Endothelial cell of umbilical vein (primary cell): ENCODE measurements at regions not wholly inside any gene's neighbourhood (a gene's known extent, or its start where the extent isn't known, plus 50 kb on each side); places are given as distances from the start of the nearest gene placed in this dataset.

Source experiments
- BruUV-seq: library from RNA; stranded (reverse); fragments of 400-500 nt; replicated peaks from 2 replicates; lab custom pipeline; 2021; lab: Mats Ljungman, UMichigan
- CTCF ChIA-PET: fragments of 300-600, 350-600 bp; sonication (Branson Sonifier 250); formaldehyde crosslinking; loops from one replicate; lab custom pipeline; 2021; ENCODE audit warnings: antibody characterized with exemption, inconsistent platforms; lab: Charles Lee
- POLR2A ChIA-PET: fragments of 300-600, 350-600 bp; sonication (Branson Sonifier 250); formaldehyde crosslinking; loops from one replicate; lab custom pipeline; 2021; ENCODE audit warnings: antibody characterized with exemption, inconsistent platforms; lab: Charles Lee
- DNase-seq: peaks from one replicate; pipeline ENCODE4 v3.0.0-alpha.2; 2011; ENCODE audit warnings: low read depth, low spot score
- FAIRE-seq: peaks from 2 replicates; lab custom pipeline; 2011; peaks lifted over from hg19 to GRCh38; lab: Jason Lieb, UNC
- H2AFZ ChIP-seq: 2 replicates; pipeline ENCODE4 v1.6.0; 2012; ENCODE audit warnings: low read depth, low read length, control low read depth, inconsistent platforms
- H3K27ac ChIP-seq: 2 replicates; pipeline ENCODE4 v1.5.1; 2011; ENCODE audit warnings: low read depth, mild to moderate bottlenecking, control low read depth, low read length, moderate library complexity; ENCODE audit not compliant: insufficient read depth
- H3K27me3 ChIP-seq, 2 experiments: 2 replicates each; pipeline versions ENCODE4 v1.6.0 to v1.6.1; 2011; ENCODE audit warnings: low read length in 2 of 2, mixed read lengths in 1 of 2; ENCODE audit not compliant: control insufficient read depth in 2 of 2, insufficient read depth in 2 of 2
- H3K36me3 ChIP-seq, 2 experiments: 2 replicates in 1 of 2; 3 replicates in 1 of 2; pipeline ENCODE4 v1.5.1; 2011; ENCODE audit warnings: low read length in 2 of 2, mild to moderate bottlenecking in 1 of 2, moderate library complexity in 1 of 2; ENCODE audit not compliant: control insufficient read depth in 2 of 2, insufficient read depth in 2 of 2; ENCODE audit errors: extremely low read depth in 1 of 2
- H3K4me1 ChIP-seq: 3 replicates; pipeline ENCODE4 v1.5.1; 2011; ENCODE audit warnings: mild to moderate bottlenecking, low read length; ENCODE audit not compliant: control insufficient read depth, insufficient read depth; ENCODE audit errors: extremely low read depth
- H3K4me2 ChIP-seq: 2 replicates; pipeline ENCODE4 v1.6.1; 2011; ENCODE audit warnings: low read length, control low read depth, mixed read lengths; ENCODE audit not compliant: insufficient read depth
- H3K4me3 ChIP-seq, 3 experiments: fragments of 200-600 bp in 1 of 3; sonication (generic), shearing (Covaris generic) in 1 of 3; replicated peaks in 1 of 3; 2 replicates each; pipeline ENCODE4 v1.5.1; 2011 to 2016; ENCODE audit warnings: control low read depth in 3 of 3, low read length in 3 of 3, mild to moderate bottlenecking in 2 of 3, inconsistent platforms in 1 of 3, low read depth in 1 of 3, moderate library complexity in 1 of 3; ENCODE audit not compliant: insufficient read depth in 1 of 3
- H3K79me2 ChIP-seq: 2 replicates; pipeline ENCODE4 v1.6.0; 2012; ENCODE audit warnings: low read length, inconsistent platforms; ENCODE audit not compliant: control insufficient read depth, insufficient read depth
- H3K9ac ChIP-seq: replicated peaks from 2 replicates; pipeline ENCODE3; 2011; ENCODE audit warnings: low read length, control low read depth; ENCODE audit not compliant: insufficient read depth; ENCODE audit errors: extremely low read depth
- H3K9me1 ChIP-seq: replicated peaks from 3 replicates; pipeline ENCODE4 v1.6.0; 2011; ENCODE audit warnings: mild to moderate bottlenecking, low read length; ENCODE audit not compliant: control insufficient read depth, insufficient read depth; ENCODE audit errors: extremely low read depth
- H3K9me3 ChIP-seq: replicated peaks from 2 replicates; pipeline ENCODE4 v1.5.1; 2012; ENCODE audit warnings: low read length, inconsistent platforms; ENCODE audit not compliant: control insufficient read depth, insufficient read depth
- H4K20me1 ChIP-seq: replicated peaks from 2 replicates; pipeline ENCODE3; 2011; ENCODE audit warnings: mild to moderate bottlenecking, low read length; ENCODE audit not compliant: control insufficient read depth, insufficient read depth; ENCODE audit errors: extremely low read depth
- CTCF ChIP-seq, 2 donors: IDR thresholded peaks; 1 replicate in 1 of 2; 2 replicates in 1 of 2; pipeline ENCODE4 v1.5.1; 2011; ENCODE audit warnings: low read length in 2 of 2, mild to moderate bottlenecking in 2 of 2, moderate library complexity in 2 of 2, control low read depth in 1 of 2, inconsistent platforms in 1 of 2, low read depth in 1 of 2; ENCODE audit not compliant: insufficient read depth in 1 of 2; ENCODE audit errors: extremely low read depth in 1 of 2
- EZH2 ChIP-seq: IDR thresholded peaks from 2 replicates; pipeline ENCODE4 v1.6.1; 2012; ENCODE audit warnings: borderline replicate concordance, low read depth, mild to moderate bottlenecking, moderate library complexity, low read length, inconsistent platforms; ENCODE audit not compliant: severe bottlenecking
- FOS ChIP-seq: IDR thresholded peaks from 2 replicates; pipeline ENCODE4 v1.6.1; 2011; ENCODE audit warnings: mild to moderate bottlenecking, low read length, moderate library complexity, borderline replicate concordance; ENCODE audit not compliant: insufficient read depth
- GATA2 ChIP-seq: IDR thresholded peaks from 2 replicates; pipeline ENCODE4 v1.7.0; 2011; ENCODE audit warnings: low read depth, mild to moderate bottlenecking, moderate library complexity, mixed read lengths, low read length; ENCODE audit not compliant: insufficient read length, insufficient read depth
- JUN ChIP-seq: IDR thresholded peaks from 2 replicates; pipeline ENCODE4 v1.6.1; 2011; ENCODE audit warnings: borderline replicate concordance, low read depth; ENCODE audit not compliant: insufficient read length, insufficient read depth
- MYC ChIP-seq: IDR thresholded peaks from one replicate; pipeline ENCODE4 v1.6.1; 2011; ENCODE audit warnings: mild to moderate bottlenecking, low read depth, low read length
- POLR2A ChIP-seq: IDR thresholded peaks from 2 replicates; pipeline ENCODE4 v1.6.1; 2012; ENCODE audit warnings: low read depth, mild to moderate bottlenecking, control low read depth, low read length
- POLR2AphosphoS5 ChIP-seq: IDR thresholded peaks from 2 replicates; pipeline ENCODE4 v1.6.1; 2012; ENCODE audit warnings: low read depth, mild to moderate bottlenecking, control low read depth, low read length, moderate library complexity; ENCODE audit not compliant: insufficient read depth
- dilution Hi-C: fragments of 300-500 bp; cut with MboI; formaldehyde crosslinking; loops from one replicate; pipeline ENCODE4 v1.15.0; 2019; ENCODE audit warnings: low sequenced_read_pairs; ENCODE audit not compliant: extremely low pct_ligation_motif_present
- intact Hi-C: fragments of 100-400 bp; cut with micrococcal nuclease; formaldehyde crosslinking; loops from one replicate; pipeline ENCODE4 v1.10.0; 2022
- TF ChIP-seq, protein P1 (sequence below): IDR thresholded peaks from 2 replicates; pipeline ENCODE4 v1.6.1; 2011; ENCODE audit not compliant: insufficient read depth, insufficient read length

DNA sequence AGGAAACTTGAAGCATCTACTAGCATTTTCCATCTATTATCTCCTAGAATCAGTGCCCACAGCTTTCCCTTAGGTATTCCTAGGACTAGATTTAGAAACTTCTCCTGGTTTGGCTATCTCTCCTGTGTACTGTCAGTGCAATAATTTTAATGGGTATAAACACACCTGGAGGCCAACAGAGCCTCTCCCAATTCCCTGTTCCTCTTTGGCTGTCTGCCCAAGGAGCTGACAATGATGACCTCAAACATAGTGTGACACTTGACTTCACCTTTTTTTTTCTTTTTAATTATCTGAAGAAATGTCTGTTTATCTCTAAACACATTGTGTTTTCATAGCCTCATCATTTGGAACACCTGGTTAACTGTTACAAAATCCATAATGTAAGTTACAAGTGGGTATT is 754.5 kb upstream of the ALCAM start:
- dilution Hi-C loops, result no loop called here
- H3K36me3 ChIP-seq, result no peaks in the 10 kb centered on the region

More for the DNA sequence above, 754.5 kb upstream of the ALCAM start:
- no TSS peak for BruUV-seq
- no peak overlapping the region for H3K27ac ChIP-seq
- H3K27me3 ChIP-seq, result no peaks in the 10 kb centered on the region
- no peak overlapping the region for H2AFZ ChIP-seq
- H3K4me1 ChIP-seq, result no peaks in the 10 kb centered on the region
- intact Hi-C loops, result no loop called here
- TF ChIP-seq POLR2AphosphoS5 (no peak), JUN (no peak), MYC (no peak), POLR2A (no peak), CTCF (IDR thresholded peaks at IDR 0.05; ENCODE audit: extremely low read depth in 1 of 2, insufficient read depth in 1 of 2, low read depth in 1 of 2, low read length in 2 of 2) (no peak), EZH2 (no peak), FOS (no peak), GATA2 (no peak)
- TF ChIP-seq, protein P1, sequence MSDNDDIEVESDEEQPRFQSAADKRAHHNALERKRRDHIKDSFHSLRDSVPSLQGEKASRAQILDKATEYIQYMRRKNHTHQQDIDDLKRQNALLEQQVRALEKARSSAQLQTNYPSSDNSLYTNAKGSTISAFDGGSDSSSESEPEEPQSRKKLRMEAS, result no peak
- no peaks in the 10 kb centered on the region for H3K9me3 ChIP-seq
- FAIRE-seq (no peak), DNase-seq (no peak)
- H3K9me1 ChIP-seq, result no peaks in the 10 kb centered on the region
- no peak overlapping the region for H3K9ac ChIP-seq
- ChIA-PET POLR2A (no interaction called here), CTCF (interaction anchor here (1.0 to 1.4 kb wide), 3 partner anchors 10 to 23 kb away, joined by 3 to 4 read pairs (median 3); no protein-coding TSS in a partner anchor)
- H3K4me2 ChIP-seq, result no peak overlapping the region
- H4K20me1 ChIP-seq, result no peaks in the 10 kb centered on the region
- H3K4me3 ChIP-seq, result no peak overlapping the region
- no peaks in the 10 kb centered on the region for H3K79me2 ChIP-seq
